ENCODE measurements at regions not wholly inside any gene's neighbourhood (a gene's known extent, or its start where the extent isn't known, plus 50 kb on each side); places are given as distances from the start of the nearest gene placed in this dataset.

GRCh38 chr19:29329460-29330134 lies 116.6 kb upstream of the UQCRFS1 start:
- TF ChIP-seq, protein P1, sequence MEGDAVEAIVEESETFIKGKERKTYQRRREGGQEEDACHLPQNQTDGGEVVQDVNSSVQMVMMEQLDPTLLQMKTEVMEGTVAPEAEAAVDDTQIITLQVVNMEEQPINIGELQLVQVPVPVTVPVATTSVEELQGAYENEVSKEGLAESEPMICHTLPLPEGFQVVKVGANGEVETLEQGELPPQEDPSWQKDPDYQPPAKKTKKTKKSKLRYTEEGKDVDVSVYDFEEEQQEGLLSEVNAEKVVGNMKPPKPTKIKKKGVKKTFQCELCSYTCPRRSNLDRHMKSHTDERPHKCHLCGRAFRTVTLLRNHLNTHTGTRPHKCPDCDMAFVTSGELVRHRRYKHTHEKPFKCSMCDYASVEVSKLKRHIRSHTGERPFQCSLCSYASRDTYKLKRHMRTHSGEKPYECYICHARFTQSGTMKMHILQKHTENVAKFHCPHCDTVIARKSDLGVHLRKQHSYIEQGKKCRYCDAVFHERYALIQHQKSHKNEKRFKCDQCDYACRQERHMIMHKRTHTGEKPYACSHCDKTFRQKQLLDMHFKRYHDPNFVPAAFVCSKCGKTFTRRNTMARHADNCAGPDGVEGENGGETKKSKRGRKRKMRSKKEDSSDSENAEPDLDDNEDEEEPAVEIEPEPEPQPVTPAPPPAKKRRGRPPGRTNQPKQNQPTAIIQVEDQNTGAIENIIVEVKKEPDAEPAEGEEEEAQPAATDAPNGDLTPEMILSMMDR (IDR thresholded peaks at IDR 0.05), result no peak
- TF ChIP-seq POLR2A (IDR thresholded peaks at IDR 0.05), result no peak

All from Peyer's patch (tissue), 4 donors.